IPS DF 6.9 (cell line): ENCODE measurements at regions not wholly inside any gene's neighbourhood (a gene's known extent, or its start where the extent isn't known, plus 50 kb on each side); places are given as distances from the start of the nearest gene placed in this dataset.

Experiments used
- DNase-seq: peaks from one replicate; pipeline ENCODE4 v3.0.0-alpha.2; 2013; ENCODE audit warnings: low read depth, low spot score
- H3K27ac ChIP-seq: one replicate; pipeline ENCODE4 v1.5.1; 2013; ENCODE audit warnings: low read length, control low read depth
- H3K27me3 ChIP-seq: 2 replicates; pipeline ENCODE4 v1.6.1; 2013; ENCODE audit warnings: mild to moderate bottlenecking, low read length; ENCODE audit not compliant: control insufficient read depth, insufficient read depth
- H3K36me3 ChIP-seq: 2 replicates; pipeline ENCODE4 v1.6.1; 2013; ENCODE audit warnings: low read length; ENCODE audit not compliant: control insufficient read depth, insufficient read depth
- H3K4me1 ChIP-seq: 2 replicates; pipeline ENCODE4 v1.6.1; 2013; ENCODE audit warnings: low read length; ENCODE audit not compliant: control insufficient read depth, insufficient read depth
- H3K4me3 ChIP-seq: 2 replicates; pipeline ENCODE4 v1.5.1; 2013; ENCODE audit warnings: mild to moderate bottlenecking, low read length
- H3K9me3 ChIP-seq: 2 replicates; pipeline ENCODE4 v1.6.1; 2013; ENCODE audit warnings: low read length, inconsistent platforms; ENCODE audit not compliant: control insufficient read depth, insufficient read depth
- WGBS: extraction: QIAGEN DNeasy Blood & Tissue Kit; methylation state at CpG from one replicate; pipeline ENCODE4 v1.1.7; 2013; ENCODE audit warnings: mixed read lengths, missing lambda C conversion rate; ENCODE audit not compliant: insufficient read length, insufficient coverage; 5-methylcytosine and 5-hydroxymethylcytosine counted together

- Histone ChIP-seq H3K4me1 (peaks cover 1% of the 10 kb centered on the region; the same call in 1 of the 2 replicates), H3K9me3 (no peaks in the 10 kb centered on the region), H3K36me3 (no peaks in the 10 kb centered on the region), H3K27ac (no peak overlapping the region), H3K4me3 (no peak overlapping the region), H3K27me3 (no peaks in the 10 kb centered on the region)
- no CpG with 5 or more reads among the region's 5 CpGs for WGBS
- no peak for DNase-seq
These were observed 238.7 kb downstream of the BMP7 start for GRCh38 chr20:57027777-57028176.

GRCh38 chr20:57030611-57031600 is 235.5 kb downstream of the BMP7 start:
- H3K27ac ChIP-seq: no peak overlapping the region

GRCh38 chr20:57031867-57032355 is 234.5 kb downstream of the BMP7 start:
- whole genome bisulfite sequencing: 90% methylated on average over 1 of the region's 2 CpGs
- Histone ChIP-seq H3K36me3 (no peaks in the 10 kb centered on the region), H3K27ac (no peak overlapping the region), H3K9me3 (no peaks in the 10 kb centered on the region), H3K27me3 (no peaks in the 10 kb centered on the region), H3K4me3 (no peak overlapping the region), H3K4me1 (no peaks in the 10 kb centered on the region; the same call in 1 of the 2 replicates)
- no peak for DNase-seq

More at GRCh38 chr20:57030611-57031600, 235.5 kb downstream of the BMP7 start:
- no peaks in the 10 kb centered on the region for H3K9me3 ChIP-seq
- no peaks in the 10 kb centered on the region for H3K36me3 ChIP-seq
- no peaks in the 10 kb centered on the region for H3K27me3 ChIP-seq
- no peak for DNase-seq
- no peak overlapping the region for H3K4me3 ChIP-seq
- no CpG with 5 or more reads among the region's 14 CpGs for WGBS
- H3K4me1 ChIP-seq: no peaks in the 10 kb centered on the region; the same call in 1 of the 2 replicates

- Histone ChIP-seq H3K36me3 (no peaks in the 10 kb centered on the region), H3K27ac (no peak overlapping the region), H3K4me3 (no peak overlapping the region), H3K9me3 (no peaks in the 10 kb centered on the region), H3K27me3 (no peaks in the 10 kb centered on the region), H3K4me1 (no peaks in the 10 kb centered on the region; the same call in 1 of the 2 replicates)
- WGBS: no CpG with 5 or more reads among the region's 9 CpGs
- DNase-seq: no peak
These were observed 233.6 kb downstream of the BMP7 start for GRCh38 chr20:57032847-57033246.

GRCh38 chr20:57034001-57034400 is 232.4 kb downstream of the BMP7 start:
- no CpG with 5 or more reads among the region's 5 CpGs for WGBS
- H3K27ac ChIP-seq: no peak overlapping the region
- no peak overlapping the region for H3K4me3 ChIP-seq
- no peaks in the 10 kb centered on the region for H3K9me3 ChIP-seq
- no peaks in the 10 kb centered on the region; the same call in 1 of the 2 replicates for H3K4me1 ChIP-seq
- no peaks in the 10 kb centered on the region for H3K27me3 ChIP-seq
- H3K36me3 ChIP-seq: no peaks in the 10 kb centered on the region
- no peak for DNase-seq

GRCh38 chr20:57037689-57038088 is 228.8 kb downstream of the BMP7 start:
- Histone ChIP-seq H3K4me1 (no peaks in the 10 kb centered on the region), H3K9me3 (no peaks in the 10 kb centered on the region), H3K36me3 (no peaks in the 10 kb centered on the region), H3K4me3 (no peak overlapping the region), H3K27me3 (no peaks in the 10 kb centered on the region), H3K27ac (no peak overlapping the region)
- DNase-seq: no peak
- WGBS: no CpG with 5 or more reads among the region's 3 CpGs

- H3K4me3 ChIP-seq: no peak overlapping the region
- H3K4me1 ChIP-seq: no peaks in the 10 kb centered on the region
- no peak overlapping the region for H3K27ac ChIP-seq
- H3K27me3 ChIP-seq: no peaks in the 10 kb centered on the region
- H3K9me3 ChIP-seq: no peaks in the 10 kb centered on the region
- 100% methylated on average over 1 of the region's 4 CpGs for WGBS
- DNase-seq: no peak
- H3K36me3 ChIP-seq: no peaks in the 10 kb centered on the region
These were observed 227.6 kb downstream of the BMP7 start for GRCh38 chr20:57038608-57039440.

- H3K27me3 ChIP-seq: no peaks in the 10 kb centered on the region
- no peak overlapping the region for H3K27ac ChIP-seq
- no peak overlapping the region for H3K4me3 ChIP-seq
- H3K9me3 ChIP-seq: no peaks in the 10 kb centered on the region
- H3K36me3 ChIP-seq: no peaks in the 10 kb centered on the region
- DNase-seq: no peak
- no CpG with 5 or more reads among the region's 3 CpGs for WGBS
- no peaks in the 10 kb centered on the region for H3K4me1 ChIP-seq
These were observed 226.0 kb downstream of the BMP7 start for GRCh38 chr20:57040466-57040865.

GRCh38 chr20:57040924-57041323 is 225.5 kb downstream of the BMP7 start:
- no peaks in the 10 kb centered on the region for H3K9me3 ChIP-seq
- H3K27ac ChIP-seq: no peak overlapping the region
- no peak overlapping the region for H3K4me3 ChIP-seq
- no peak for DNase-seq
- H3K36me3 ChIP-seq: no peaks in the 10 kb centered on the region
- H3K4me1 ChIP-seq: no peaks in the 10 kb centered on the region
- WGBS: no CpG with 5 or more reads among the region's 8 CpGs
- H3K27me3 ChIP-seq: no peaks in the 10 kb centered on the region

GRCh38 chr20:57043091-57043490 is 223.3 kb downstream of the BMP7 start:
- Histone ChIP-seq H3K27me3 (no peaks in the 10 kb centered on the region; the same call in 1 of the 2 replicates), H3K9me3 (no peaks in the 10 kb centered on the region), H3K4me3 (no peak overlapping the region), H3K27ac (no peak overlapping the region), H3K36me3 (no peaks in the 10 kb centered on the region), H3K4me1 (no peaks in the 10 kb centered on the region)
- DNase-seq: no peak
- WGBS: no CpG with 5 or more reads among the region's 5 CpGs
